ENCODE measurements at regions not wholly inside any gene's neighbourhood (a gene's known extent, or its start where the extent isn't known, plus 50 kb on each side); places are given as distances from the start of the nearest gene placed in this dataset.

- no peak for DNase-seq
- intact Hi-C loops (cut with DNase I), result no loop called here
- WGBS, 2 donors, result 87 to 90% methylated on average over 4 of the region's 4 CpGs
- Histone ChIP-seq H3K9me3 (no peaks in the 10 kb centered on the region), H3K4me3 (no peak overlapping the region), H3K27ac (no peak overlapping the region), H3K4me1 (no peaks in the 10 kb centered on the region), H3K36me3 (no peaks in the 10 kb centered on the region), H3K27me3 (no peaks in the 10 kb centered on the region)
- TF ChIP-seq EP300 (IDR thresholded peaks at IDR 0.05) (no peak), POLR2A (IDR thresholded peaks at IDR 0.05) (no peak), CTCF (IDR thresholded peaks at IDR 0.05) (no peak), POLR2AphosphoS5 (IDR thresholded peaks at IDR 0.05) (no peak)
Measured at GRCh38 chr13:81493144-81493543, 1152.2 kb upstream of the SPRY2 start.

- no peaks in the 10 kb centered on the region for H3K4me1 ChIP-seq
- no peak for DNase-seq
- WGBS, 2 donors, result 87% methylated on average over 3 of the region's 3 CpGs
- no peak for TF ChIP-seq CTCF (IDR thresholded peaks at IDR 0.05)
- TF ChIP-seq EP300 (IDR thresholded peaks at IDR 0.05), result no peak
- no peak for TF ChIP-seq POLR2A (IDR thresholded peaks at IDR 0.05)
- TF ChIP-seq POLR2AphosphoS5 (IDR thresholded peaks at IDR 0.05), result no peak
- no peaks in the 10 kb centered on the region for H3K27me3 ChIP-seq
- no peak overlapping the region for H3K27ac ChIP-seq
- no peaks in the 10 kb centered on the region for H3K36me3 ChIP-seq
- H3K4me3 ChIP-seq, result no peak overlapping the region
- no peaks in the 10 kb centered on the region for H3K9me3 ChIP-seq
- intact Hi-C loops (cut with DNase I), result no loop called here
Measured at GRCh38 chr13:81492449-81492848, 1151.5 kb upstream of the SPRY2 start.

GRCh38 chr13:81488021-81488420 is 1147.1 kb upstream of the SPRY2 start:
- Histone ChIP-seq H3K4me1 (no peaks in the 10 kb centered on the region), H3K36me3 (no peaks in the 10 kb centered on the region), H3K9me3 (no peaks in the 10 kb centered on the region), H3K4me3 (no peak overlapping the region), H3K27ac (no peak overlapping the region), H3K27me3 (no peaks in the 10 kb centered on the region)
- WGBS, 2 donors, result 89 to 95% methylated on average over 1 of the region's 1 CpG
- no peak for DNase-seq
- intact Hi-C loops (cut with DNase I), result no loop called here
- no peak for TF ChIP-seq EP300 (IDR thresholded peaks at IDR 0.05)
- TF ChIP-seq POLR2A (IDR thresholded peaks at IDR 0.05), result no peak
- TF ChIP-seq POLR2AphosphoS5 (IDR thresholded peaks at IDR 0.05), result no peak
- no peak for TF ChIP-seq CTCF (IDR thresholded peaks at IDR 0.05)

GRCh38 chr13:81487151-81487550 is 1146.2 kb upstream of the SPRY2 start:
- Histone ChIP-seq H3K9me3 (no peaks in the 10 kb centered on the region), H3K27ac (no peak overlapping the region), H3K36me3 (no peaks in the 10 kb centered on the region), H3K4me3 (no peak overlapping the region), H3K4me1 (no peaks in the 10 kb centered on the region), H3K27me3 (no peaks in the 10 kb centered on the region)
- TF ChIP-seq POLR2AphosphoS5 (IDR thresholded peaks at IDR 0.05), result no peak
- TF ChIP-seq POLR2A (IDR thresholded peaks at IDR 0.05), result no peak
- TF ChIP-seq CTCF (IDR thresholded peaks at IDR 0.05), result no peak
- no peak for TF ChIP-seq EP300 (IDR thresholded peaks at IDR 0.05)
- no peak for DNase-seq
- WGBS, 2 donors, result 59 to 63% methylated on average over 3 of the region's 3 CpGs
- intact Hi-C loops (cut with DNase I), result no loop called here

GRCh38 chr13:81480634-81481033 is 1139.7 kb upstream of the SPRY2 start:
- intact Hi-C loops (cut with DNase I), result no loop called here
- no peaks in the 10 kb centered on the region for H3K4me1 ChIP-seq
- no peak for TF ChIP-seq POLR2A (IDR thresholded peaks at IDR 0.05)
- no peak for TF ChIP-seq EP300 (IDR thresholded peaks at IDR 0.05)
- no peak for TF ChIP-seq CTCF (IDR thresholded peaks at IDR 0.05)
- TF ChIP-seq POLR2AphosphoS5 (IDR thresholded peaks at IDR 0.05), result no peak
- H3K27ac ChIP-seq, result no peak overlapping the region
- H3K4me3 ChIP-seq, result no peak overlapping the region
- H3K27me3 ChIP-seq, result no peaks in the 10 kb centered on the region
- no peaks in the 10 kb centered on the region for H3K9me3 ChIP-seq
- 24 to 65% methylated on average over 2 of the region's 2 CpGs for WGBS, 2 donors
- no peak for DNase-seq
- H3K36me3 ChIP-seq, result no peaks in the 10 kb centered on the region

Data from sigmoid colon (tissue), 6 donors.